Fibroblast of lung (primary cell): ENCODE measurements at regions not wholly inside any gene's neighbourhood (a gene's known extent, or its start where the extent isn't known, plus 50 kb on each side); places are given as distances from the start of the nearest gene placed in this dataset.

Experiments used
- DNase-seq, 2 donors: peaks; one replicate each; pipeline versions ENCODE4 v3.0.0 to v3.0.0-alpha.2; 2010; ENCODE audit warnings: low read depth in 2 of 2
- H2AFZ ChIP-seq: 2 replicates; pipeline ENCODE4 v1.5.1; 2012; ENCODE audit warnings: low read length, control low read depth, inconsistent platforms
- H3K27ac ChIP-seq: 2 replicates; pipeline ENCODE4 v1.5.1; 2011; ENCODE audit warnings: low read length, control low read depth; ENCODE audit not compliant: insufficient read depth
- H3K27me3 ChIP-seq: 2 replicates; pipeline ENCODE4 v1.5.1; 2011; ENCODE audit warnings: mild to moderate bottlenecking, low read length; ENCODE audit not compliant: control insufficient read depth, insufficient read depth
- H3K36me3 ChIP-seq: 2 replicates; pipeline ENCODE4 v1.5.1; 2011; ENCODE audit warnings: low read length; ENCODE audit not compliant: control insufficient read depth, insufficient read depth
- H3K4me1 ChIP-seq: 2 replicates; pipeline ENCODE4 v1.5.1; 2011; ENCODE audit warnings: low read length; ENCODE audit not compliant: control insufficient read depth, insufficient read depth; ENCODE audit errors: extremely low read depth
- H3K4me2 ChIP-seq: 2 replicates; pipeline ENCODE4 v1.5.1; 2011; ENCODE audit warnings: low read length, control low read depth; ENCODE audit not compliant: insufficient read depth; ENCODE audit errors: extremely low read depth
- H3K4me3 ChIP-seq, 4 experiments: fragments of 200-600 bp in 1 of 4; sonication (generic) in 1 of 4; replicated peaks in 1 of 4; 2 replicates each; pipeline ENCODE4 v1.5.1; 2011 to 2016; ENCODE audit warnings: low read length in 4 of 4, low read depth in 3 of 4, mild to moderate bottlenecking in 3 of 4, control low read depth in 2 of 4, inconsistent platforms in 1 of 4, mixed read lengths in 1 of 4; ENCODE audit not compliant: insufficient read depth in 1 of 4; ENCODE audit errors: control extremely low read depth in 1 of 4
- H3K79me2 ChIP-seq: 2 replicates; pipeline ENCODE4 v1.5.1; 2012; ENCODE audit warnings: mild to moderate bottlenecking, low read length, inconsistent platforms; ENCODE audit not compliant: control insufficient read depth, insufficient read depth
- H3K9ac ChIP-seq: 2 replicates; pipeline ENCODE4 v1.5.1; 2011; ENCODE audit warnings: mild to moderate bottlenecking, low read length, control low read depth; ENCODE audit not compliant: insufficient read depth
- H3K9me3 ChIP-seq: 2 replicates; pipeline ENCODE4 v1.5.1; 2012; ENCODE audit warnings: low read depth, low read length; ENCODE audit not compliant: control insufficient read depth, insufficient read depth
- H4K20me1 ChIP-seq: 2 replicates; pipeline ENCODE4 v1.5.1; 2011; ENCODE audit warnings: low read length; ENCODE audit not compliant: control insufficient read depth, insufficient read depth; ENCODE audit errors: extremely low read depth
- EZH2 ChIP-seq: IDR thresholded peaks from 2 replicates; pipeline ENCODE4 v1.5.1; 2012; ENCODE audit warnings: low read length, control low read depth, mild to moderate bottlenecking; ENCODE audit errors: missing control alignments
- TF ChIP-seq, protein P1 (sequence below), 2 donors: IDR thresholded peaks in 1 of 2; conservative IDR thresholded peaks in 1 of 2; 1 replicate in 1 of 2; 2 replicates in 1 of 2; pipeline ENCODE4 v1.5.1; 2011 to 2012; ENCODE audit warnings: low read length in 2 of 2, control low read depth in 1 of 2, inconsistent platforms in 1 of 2, low read depth in 1 of 2, mild to moderate bottlenecking in 1 of 2

DNA sequence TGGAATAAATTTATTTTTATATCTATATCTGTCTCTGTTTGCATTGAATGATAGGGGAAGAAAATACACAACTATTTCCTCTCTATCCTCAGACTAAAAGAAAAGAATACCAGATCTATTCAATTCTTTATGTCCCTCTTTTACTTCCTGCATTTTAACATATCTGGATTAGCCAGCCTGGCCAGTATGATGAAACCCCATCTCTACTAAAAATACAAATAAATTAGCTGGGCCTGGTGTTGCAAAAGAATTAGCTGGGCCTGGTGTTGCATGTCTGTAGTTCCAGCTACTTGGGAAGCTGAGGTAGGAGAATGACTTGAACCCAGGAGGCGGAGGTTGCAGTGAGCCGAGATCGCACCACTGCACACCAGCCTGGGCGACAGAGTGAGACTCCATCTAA lies 182.0 kb downstream of the LURAP1L start:
- no peaks in the 10 kb centered on the region for H4K20me1 ChIP-seq
- no peaks in the 10 kb centered on the region for H3K36me3 ChIP-seq
- no peaks in the 10 kb centered on the region for H3K9me3 ChIP-seq
- H3K4me2 ChIP-seq: no peak overlapping the region
- H2AFZ ChIP-seq: no peak overlapping the region
- no peak overlapping the region for H3K4me3 ChIP-seq
- DNase-seq: no peak
- no peaks in the 10 kb centered on the region for H3K4me1 ChIP-seq
- no peak overlapping the region for H3K27ac ChIP-seq
- no peaks in the 10 kb centered on the region for H3K27me3 ChIP-seq
- no peaks in the 10 kb centered on the region for H3K79me2 ChIP-seq
- H3K9ac ChIP-seq: no peak overlapping the region
- TF ChIP-seq, protein P1, sequence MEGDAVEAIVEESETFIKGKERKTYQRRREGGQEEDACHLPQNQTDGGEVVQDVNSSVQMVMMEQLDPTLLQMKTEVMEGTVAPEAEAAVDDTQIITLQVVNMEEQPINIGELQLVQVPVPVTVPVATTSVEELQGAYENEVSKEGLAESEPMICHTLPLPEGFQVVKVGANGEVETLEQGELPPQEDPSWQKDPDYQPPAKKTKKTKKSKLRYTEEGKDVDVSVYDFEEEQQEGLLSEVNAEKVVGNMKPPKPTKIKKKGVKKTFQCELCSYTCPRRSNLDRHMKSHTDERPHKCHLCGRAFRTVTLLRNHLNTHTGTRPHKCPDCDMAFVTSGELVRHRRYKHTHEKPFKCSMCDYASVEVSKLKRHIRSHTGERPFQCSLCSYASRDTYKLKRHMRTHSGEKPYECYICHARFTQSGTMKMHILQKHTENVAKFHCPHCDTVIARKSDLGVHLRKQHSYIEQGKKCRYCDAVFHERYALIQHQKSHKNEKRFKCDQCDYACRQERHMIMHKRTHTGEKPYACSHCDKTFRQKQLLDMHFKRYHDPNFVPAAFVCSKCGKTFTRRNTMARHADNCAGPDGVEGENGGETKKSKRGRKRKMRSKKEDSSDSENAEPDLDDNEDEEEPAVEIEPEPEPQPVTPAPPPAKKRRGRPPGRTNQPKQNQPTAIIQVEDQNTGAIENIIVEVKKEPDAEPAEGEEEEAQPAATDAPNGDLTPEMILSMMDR (conservative IDR thresholded peaks at IDR 0.05 in 1 of 2, IDR thresholded peaks at IDR 0.05 in 1 of 2; ENCODE audit: low read depth in 1 of 2, low read length in 2 of 2): no peak
- no peak for TF ChIP-seq EZH2

DNA sequence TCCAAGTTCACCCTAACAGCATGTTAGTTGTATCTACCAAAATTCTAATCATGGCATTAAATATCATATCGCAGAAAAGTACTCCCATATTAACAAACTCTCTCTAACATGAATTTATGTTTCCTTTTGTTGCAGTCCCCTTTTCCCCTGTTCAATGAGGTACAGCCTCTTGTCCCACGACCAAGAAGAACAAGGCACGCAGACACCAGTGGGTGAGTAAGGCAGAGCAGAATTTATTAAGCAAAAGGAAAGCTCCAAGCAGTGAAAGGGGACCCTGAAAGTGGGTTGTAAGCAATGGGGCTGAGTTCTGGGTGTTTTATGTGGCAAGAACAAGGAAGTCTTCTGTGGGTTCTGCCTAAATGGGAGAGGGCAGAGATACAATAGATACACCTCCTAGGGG lies 183.5 kb downstream of the LURAP1L start:
- Histone ChIP-seq H2AFZ (no peak overlapping the region), H3K4me3 (no peak overlapping the region), H3K27me3 (no peaks in the 10 kb centered on the region), H3K4me1 (no peaks in the 10 kb centered on the region), H3K36me3 (no peaks in the 10 kb centered on the region), H3K9ac (no peak overlapping the region), H3K9me3 (no peaks in the 10 kb centered on the region), H3K27ac (no peak overlapping the region), H3K4me2 (no peak overlapping the region), H3K79me2 (no peaks in the 10 kb centered on the region), H4K20me1 (no peaks in the 10 kb centered on the region)
- no peak for DNase-seq
- TF ChIP-seq, protein P1 (conservative IDR thresholded peaks at IDR 0.05 in 1 of 2, IDR thresholded peaks at IDR 0.05 in 1 of 2; ENCODE audit: low read depth in 1 of 2, low read length in 2 of 2): no peak
- TF ChIP-seq EZH2: no peak

DNA sequence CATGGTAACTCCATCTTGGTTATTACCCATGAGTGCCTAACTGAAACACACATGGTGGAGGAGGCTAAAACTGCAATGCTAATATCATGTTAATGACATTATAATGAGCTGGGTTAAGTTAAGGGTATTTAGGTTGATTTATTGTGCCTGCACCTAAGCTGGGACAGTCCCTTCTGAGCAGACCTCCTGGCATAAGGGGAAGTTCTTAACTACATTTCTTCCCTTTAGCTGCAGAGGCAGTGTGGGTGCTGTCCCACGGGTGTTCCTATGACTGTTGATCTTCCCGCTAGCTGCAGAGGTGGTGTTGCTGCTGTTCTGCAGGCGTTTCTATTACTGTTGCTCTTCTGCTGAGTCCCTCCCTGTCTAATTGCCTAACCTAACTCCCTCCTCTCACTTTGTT lies 183.9 kb downstream of the LURAP1L start:
- Histone ChIP-seq H3K27me3 (no peaks in the 10 kb centered on the region), H3K79me2 (no peaks in the 10 kb centered on the region), H3K27ac (no peak overlapping the region), H2AFZ (no peak overlapping the region), H3K36me3 (no peaks in the 10 kb centered on the region), H3K9me3 (no peaks in the 10 kb centered on the region), H3K4me3 (no peak overlapping the region), H3K9ac (no peak overlapping the region), H3K4me1 (no peaks in the 10 kb centered on the region), H4K20me1 (no peaks in the 10 kb centered on the region), H3K4me2 (no peak overlapping the region)
- TF ChIP-seq, protein P1 (conservative IDR thresholded peaks at IDR 0.05 in 1 of 2, IDR thresholded peaks at IDR 0.05 in 1 of 2; ENCODE audit: low read depth in 1 of 2, low read length in 2 of 2): no peak
- TF ChIP-seq EZH2: no peak
- DNase-seq: no peak
